DMS79 treated with DMSO at 0.1 percent for 48 hours (cell line): ENCODE measurements at regions not wholly inside any gene's neighbourhood (a gene's known extent, or its start where the extent isn't known, plus 50 kb on each side); places are given as distances from the start of the nearest gene placed in this dataset.
"Not testable (repeated sequence)": the region's sequence is repeated elsewhere in the genome, so short reads cannot be mapped to it uniquely, and the experiment has no call there.

Source experiments
- DNase-seq: peaks from one replicate; lab custom pipeline; 2025; lab: John Stamatoyannopoulos, UW

GRCh38 chr7:29701540-29701939, 104.8 kb upstream of the WIPF3 start:
- not testable (repeated sequence) for DNase-seq

DNA sequence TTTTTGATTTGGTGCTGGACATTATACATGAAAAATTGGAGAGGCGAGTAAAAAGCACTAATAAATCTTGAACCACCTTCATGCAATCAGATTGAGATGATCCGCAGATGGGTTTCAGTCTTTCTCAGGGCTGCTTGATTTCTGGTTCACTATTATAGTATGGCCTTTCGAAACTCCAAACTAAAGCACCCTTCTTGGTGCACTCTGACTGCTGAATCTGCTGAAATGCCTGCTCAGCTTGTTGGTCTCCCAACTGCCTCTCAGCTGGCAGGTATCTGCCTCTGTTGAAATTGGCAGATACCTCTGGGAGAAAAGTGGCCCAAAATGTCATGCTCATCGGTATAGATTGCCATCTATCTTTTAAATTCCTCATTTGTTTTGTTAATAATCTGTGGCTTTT, 102.5 kb upstream of the WIPF3 start:
- DNase-seq = not testable (repeated sequence)

DNA sequence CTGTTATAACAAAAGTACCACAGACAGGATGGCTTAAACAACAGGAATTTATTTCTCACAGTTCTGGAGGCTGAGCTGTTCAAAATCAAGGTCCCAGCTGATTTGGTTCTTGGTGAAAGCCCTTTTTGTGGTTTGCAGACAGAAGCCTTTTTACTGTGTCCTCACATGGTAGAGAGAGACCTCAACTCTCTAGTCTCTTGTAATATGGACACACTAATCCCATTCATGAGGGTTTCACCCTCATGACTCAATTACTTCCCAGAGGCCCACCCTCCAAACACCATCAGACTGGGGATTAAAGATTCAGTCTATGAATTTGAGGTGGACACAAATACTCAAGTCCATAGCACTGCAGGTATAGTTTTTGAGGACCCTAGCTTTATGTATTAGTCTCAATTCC, 97.3 kb upstream of the WIPF3 start:
- DNase-seq = not testable (repeated sequence)

DNA sequence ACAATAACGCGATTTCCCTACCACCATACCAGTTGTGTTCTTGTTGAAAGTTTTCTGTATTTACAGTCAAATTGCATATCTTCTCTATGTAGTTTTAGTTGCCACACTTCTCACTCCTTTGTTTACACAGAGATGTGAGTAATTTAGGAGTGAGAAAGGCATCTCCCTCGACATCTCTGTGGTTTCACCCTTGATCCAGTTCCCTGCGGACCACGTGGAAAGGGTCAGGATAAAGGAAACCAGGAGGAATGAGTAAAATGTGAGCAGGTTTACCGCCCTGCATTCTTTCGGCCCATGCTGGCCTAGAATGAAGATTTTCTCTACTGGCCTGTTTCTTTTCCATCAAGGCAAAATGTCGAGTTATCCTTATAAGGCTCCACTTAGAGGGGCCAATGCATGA, 83.2 kb upstream of the WIPF3 start:
- DNase-seq = not testable (repeated sequence)

- DNase-seq = no peak
These were observed 82.7 kb upstream of the WIPF3 start for GRCh38 chr7:29723599-29723998.

GRCh38 chr7:29729534-29730165, 76.7 kb upstream of the WIPF3 start:
- DNase-seq = not testable (repeated sequence)

DNA sequence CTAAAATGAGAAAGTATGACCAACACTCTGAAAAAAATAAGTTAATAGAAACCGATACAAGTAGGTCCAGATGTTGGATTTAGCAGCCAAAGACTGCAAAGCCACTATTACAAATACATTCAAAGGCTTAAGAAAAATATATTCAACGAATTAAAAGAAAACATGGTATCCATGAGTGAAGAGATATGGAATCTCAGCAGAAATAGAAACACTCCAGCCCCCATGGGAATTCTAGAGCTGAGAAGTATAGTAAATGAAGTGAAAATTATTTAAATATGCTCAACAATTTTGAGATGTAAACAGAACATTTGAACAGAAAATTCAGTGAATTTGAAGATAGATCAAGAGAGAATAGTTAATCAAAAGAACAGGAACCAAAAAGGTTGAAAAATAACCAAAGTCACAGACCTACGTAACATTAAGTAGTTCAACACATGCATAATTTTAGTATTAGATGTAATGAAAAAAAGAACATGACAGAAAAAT, 72.0 kb upstream of the WIPF3 start:
- no peak for DNase-seq

GRCh38 chr7:29747645-29748245, 58.6 kb upstream of the WIPF3 start:
- DNase-seq = not testable (repeated sequence)

- DNase-seq = peak; percentile 66
These were observed 57.8 kb upstream of the WIPF3 start for GRCh38 chr7:29748286-29749099.

DNA sequence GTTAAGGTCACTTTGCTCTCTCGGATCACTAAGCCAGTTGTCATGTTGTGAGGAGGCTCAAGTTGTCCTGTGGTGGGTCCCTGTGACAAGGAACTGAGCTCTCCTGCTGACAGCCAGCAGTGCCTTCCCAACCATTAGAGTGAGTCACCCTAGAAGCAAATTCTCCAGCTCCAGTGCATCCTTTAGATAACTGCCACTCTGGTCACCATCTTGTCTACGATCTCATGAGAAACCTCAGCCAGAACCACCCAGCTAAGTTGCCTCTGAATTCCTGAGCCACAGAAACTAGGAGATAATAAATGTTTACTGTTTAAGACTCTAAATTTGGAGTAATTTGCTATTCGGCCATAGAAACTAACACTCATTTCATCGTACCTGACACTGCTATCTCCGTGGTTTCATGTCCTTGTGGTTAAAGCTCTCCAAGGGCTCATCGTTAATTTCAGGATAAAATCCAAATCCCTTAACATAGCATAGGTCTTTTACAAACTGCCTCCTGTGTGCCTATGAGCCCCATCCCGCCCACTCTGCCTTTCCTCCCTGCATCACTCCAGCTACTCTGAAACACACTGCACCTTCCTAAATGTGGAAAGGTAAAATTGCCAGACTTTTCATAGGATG, 56.5 kb upstream of the WIPF3 start:
- DNase-seq = no peak

GRCh38 chr7:29750373-29750940, 55.9 kb upstream of the WIPF3 start:
- DNase-seq = not testable (repeated sequence)

- DNase-seq = not testable (repeated sequence)
These were observed 55.3 kb upstream of the WIPF3 start for GRCh38 chr7:29751012-29751411.

- DNase-seq = no peak
These were observed 51.3 kb upstream of the WIPF3 start for GRCh38 chr7:29754874-29755490.
